Esophagus muscularis mucosa (tissue), 4 donors: ENCODE measurements at regions not wholly inside any gene's neighbourhood (a gene's known extent, or its start where the extent isn't known, plus 50 kb on each side); places are given as distances from the start of the nearest gene placed in this dataset.

Experiments
- DNase-seq: peaks from one replicate; pipeline ENCODE4 v3.0.0-alpha.2; 2017; ENCODE audit errors: extremely low spot score
- H3K27ac ChIP-seq, 4 donors: fragments of 200-600 bp; sonication (generic); replicated peaks in 1 of 4; 1 replicate in 3 of 4; 2 replicates in 1 of 4; pipeline ENCODE4 v1.5.1; 2016 to 2019; ENCODE audit warnings: mild to moderate bottlenecking in 1 of 4
- H3K27me3 ChIP-seq, 4 donors: fragments of 200-600 bp; sonication (generic); one replicate each; pipeline versions ENCODE4 v1.5.1 to v1.6.0; 2016 to 2019
- H3K36me3 ChIP-seq, 4 donors: fragments of 200-600 bp; sonication (generic); one replicate each; pipeline ENCODE4 v1.5.1; 2016 to 2019
- H3K4me1 ChIP-seq, 4 donors: fragments of 200-600 bp; sonication (generic); one replicate each; pipeline ENCODE4 v1.5.1; 2016 to 2019
- H3K4me3 ChIP-seq, 4 donors: fragments of 200-600 bp; sonication (generic); 1 replicate in 2 of 4; 2 replicates in 2 of 4; pipeline ENCODE4 v1.5.1; 2016 to 2019; ENCODE audit warnings: mild to moderate bottlenecking in 4 of 4, moderate library complexity in 1 of 4
- H3K9me3 ChIP-seq, 4 donors: fragments of 200-600 bp; sonication (generic); 1 replicate in 3 of 4; 2 replicates in 1 of 4; pipeline ENCODE4 v1.5.1; 2016 to 2019
- EP300 ChIP-seq: sonication (generic); formaldehyde crosslinking; IDR thresholded peaks from one replicate; pipeline ENCODE4 v1.6.1; 2017; ENCODE audit warnings: antibody characterized with exemption
- POLR2A ChIP-seq: fragments of 450-650 bp; IDR thresholded peaks from one replicate; pipeline ENCODE4 v1.6.1; 2017; ENCODE audit warnings: antibody characterized with exemption, moderate library complexity, mild to moderate bottlenecking, low read depth
- POLR2AphosphoS5 ChIP-seq, 2 donors: sonication (generic); formaldehyde crosslinking; IDR thresholded peaks; one replicate each; pipeline ENCODE4 v1.6.1; 2017; ENCODE audit warnings: antibody characterized with exemption in 2 of 2
- WGBS: methylation state at CpG from one replicate; pipeline ENCODE4 v1.1.5; 2018; 5-methylcytosine and 5-hydroxymethylcytosine counted together
- intact Hi-C: fragments of 100-400 bp; cut with DNase I; formaldehyde crosslinking; loops from one replicate; pipeline ENCODE4 v1.15.1; 2023
- TF ChIP-seq, protein P1 (sequence below), 3 experiments: fragments of 200-600 bp in 2 of 3; fragments of 450-650 bp in 1 of 3; sonication (generic) in 2 of 3; IDR thresholded peaks; one replicate each; pipeline ENCODE4 v1.5.1; 2017 to 2019; ENCODE audit warnings: antibody characterized with exemption in 3 of 3, mild to moderate bottlenecking in 2 of 3, moderate library complexity in 1 of 3

DNA sequence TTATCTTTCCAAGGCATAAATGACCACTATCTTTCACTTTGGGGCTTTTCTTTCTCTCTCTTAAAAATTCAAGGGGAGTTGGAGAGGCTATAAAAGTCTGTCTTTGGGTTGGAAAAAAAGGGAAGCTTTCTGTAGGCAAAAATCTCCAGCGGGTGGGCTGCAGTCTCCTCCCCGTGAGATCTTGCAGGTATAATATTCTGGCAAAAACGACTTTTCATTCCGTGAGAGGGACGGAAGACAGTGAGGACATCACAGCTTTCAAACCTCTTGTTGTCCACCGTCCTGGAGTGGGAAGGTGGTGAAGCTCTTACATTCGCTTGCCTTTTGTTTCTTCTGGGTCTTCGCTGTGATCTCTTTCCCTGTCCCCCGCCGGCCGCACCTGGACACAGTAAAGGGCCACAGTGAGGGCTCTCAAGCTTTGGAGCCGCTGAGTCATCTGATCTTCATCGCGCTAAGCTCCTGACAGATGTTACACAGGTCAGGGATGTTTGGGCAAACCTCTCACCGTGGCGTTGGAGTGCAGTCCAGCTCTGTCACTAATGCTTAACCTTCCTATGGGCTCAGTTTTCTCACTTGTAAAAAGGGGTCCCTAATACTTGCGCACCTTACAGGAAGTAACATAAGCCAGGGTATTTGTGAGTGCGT is 61.9 kb upstream of the MEGF10 start:
- Histone ChIP-seq H3K27ac (peak overlapping the region in 1 of 4 donors; percentile 34), H3K4me3 (peak overlapping the region; percentile 61 to 72 (median 63)), H3K27me3 (no peaks in the 10 kb centered on the region), H3K36me3 (no peaks in the 10 kb centered on the region), H3K4me1 (peaks cover 0 to 20% (median 15%) of the 10 kb centered on the region in 4 donors), H3K9me3 (no peaks in the 10 kb centered on the region)
- no peak for DNase-seq
- intact Hi-C loops, result no loop called here
- WGBS, result 61% methylated on average over 18 of the region's 18 CpGs
- TF ChIP-seq, protein P1, sequence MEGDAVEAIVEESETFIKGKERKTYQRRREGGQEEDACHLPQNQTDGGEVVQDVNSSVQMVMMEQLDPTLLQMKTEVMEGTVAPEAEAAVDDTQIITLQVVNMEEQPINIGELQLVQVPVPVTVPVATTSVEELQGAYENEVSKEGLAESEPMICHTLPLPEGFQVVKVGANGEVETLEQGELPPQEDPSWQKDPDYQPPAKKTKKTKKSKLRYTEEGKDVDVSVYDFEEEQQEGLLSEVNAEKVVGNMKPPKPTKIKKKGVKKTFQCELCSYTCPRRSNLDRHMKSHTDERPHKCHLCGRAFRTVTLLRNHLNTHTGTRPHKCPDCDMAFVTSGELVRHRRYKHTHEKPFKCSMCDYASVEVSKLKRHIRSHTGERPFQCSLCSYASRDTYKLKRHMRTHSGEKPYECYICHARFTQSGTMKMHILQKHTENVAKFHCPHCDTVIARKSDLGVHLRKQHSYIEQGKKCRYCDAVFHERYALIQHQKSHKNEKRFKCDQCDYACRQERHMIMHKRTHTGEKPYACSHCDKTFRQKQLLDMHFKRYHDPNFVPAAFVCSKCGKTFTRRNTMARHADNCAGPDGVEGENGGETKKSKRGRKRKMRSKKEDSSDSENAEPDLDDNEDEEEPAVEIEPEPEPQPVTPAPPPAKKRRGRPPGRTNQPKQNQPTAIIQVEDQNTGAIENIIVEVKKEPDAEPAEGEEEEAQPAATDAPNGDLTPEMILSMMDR (IDR thresholded peaks at IDR 0.05), result no peak
- TF ChIP-seq POLR2AphosphoS5 (IDR thresholded peaks at IDR 0.05) (no peak), EP300 (no peak), POLR2A (no peak)

DNA sequence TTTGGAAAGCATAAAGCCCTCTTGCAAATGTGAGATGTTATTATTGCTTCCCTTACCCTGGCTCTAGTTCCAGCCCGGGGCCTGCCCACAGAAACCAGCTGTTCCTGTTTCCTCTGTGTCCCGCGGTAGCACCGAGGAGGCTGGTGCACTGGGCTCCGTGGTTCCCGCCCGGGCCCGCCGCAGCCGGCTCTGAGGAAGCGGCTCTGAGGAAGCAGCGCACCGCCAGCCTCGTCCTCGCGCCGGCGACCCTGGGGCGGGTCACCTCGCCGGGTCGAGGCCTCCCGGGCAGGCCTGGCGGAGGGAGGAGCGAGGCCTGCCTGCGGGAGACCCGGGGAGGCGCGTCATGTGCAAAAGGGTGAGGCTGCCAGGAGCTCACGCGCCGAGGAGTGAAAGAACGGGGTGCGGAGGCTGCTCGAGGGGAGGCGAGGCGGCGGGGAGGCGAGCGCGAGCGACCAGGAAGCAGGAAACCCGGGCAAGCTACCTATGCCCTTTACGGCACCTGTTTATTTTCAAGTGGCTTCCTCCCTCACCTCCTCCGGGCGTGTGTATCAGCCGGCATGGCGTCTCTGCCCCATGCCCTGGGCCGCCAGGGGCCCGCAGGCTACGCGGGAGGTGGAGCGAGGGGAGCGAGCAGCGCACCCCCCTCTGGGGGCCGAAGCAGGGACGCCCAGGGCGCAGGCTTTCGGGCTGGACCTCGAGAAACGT is 61.3 kb upstream of the MEGF10 start:
- Histone ChIP-seq H3K36me3 (no peaks in the 10 kb centered on the region), H3K9me3 (no peaks in the 10 kb centered on the region), H3K27me3 (no peaks in the 10 kb centered on the region), H3K27ac (peak overlapping the region; percentile 34 to 61 (median 49)), H3K4me1 (peaks cover 0 to 20% (median 15%) of the 10 kb centered on the region in 4 donors), H3K4me3 (peak overlapping the region; percentile 61 to 72 (median 63))
- intact Hi-C loops, result no loop called here
- no peak for DNase-seq
- under 1% methylated on average over 40 of the region's 61 CpGs for WGBS
- TF ChIP-seq EP300 (no peak), POLR2AphosphoS5 (IDR thresholded peaks at IDR 0.05) (no peak), POLR2A (no peak)
- TF ChIP-seq, protein P1 (IDR thresholded peaks at IDR 0.05), result peak in 1 of 3 experiments; percentile 4

DNA sequence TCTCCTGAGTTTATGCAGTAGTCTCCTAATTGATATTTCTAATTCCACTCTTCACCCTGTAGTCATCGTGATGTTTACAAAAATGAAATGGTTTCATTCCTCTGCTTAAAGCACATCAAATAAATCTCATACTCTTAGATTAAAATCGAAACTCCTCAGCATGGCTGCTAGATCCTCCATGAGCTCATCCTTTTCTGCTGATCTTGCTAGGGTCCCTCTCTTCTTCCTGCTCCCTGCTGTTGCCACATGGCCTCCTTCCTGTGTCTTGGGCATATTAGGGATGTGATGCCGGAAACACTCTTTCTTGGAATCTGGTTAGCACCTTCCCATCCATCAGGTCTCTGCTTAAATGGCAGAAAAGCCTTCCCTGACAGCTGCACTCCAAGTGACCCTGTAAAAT is 59.5 kb upstream of the MEGF10 start:
- intact Hi-C loops, result no loop called here
- Histone ChIP-seq H3K4me3 (no peak overlapping the region), H3K27ac (no peak overlapping the region), H3K9me3 (no peaks in the 10 kb centered on the region), H3K36me3 (no peaks in the 10 kb centered on the region), H3K27me3 (no peaks in the 10 kb centered on the region), H3K4me1 (peaks cover 0 to 20% (median 15%) of the 10 kb centered on the region in 4 donors)
- DNase-seq, result no peak
- WGBS, result 93% methylated on average over 3 of the region's 3 CpGs
- TF ChIP-seq, protein P1 (IDR thresholded peaks at IDR 0.05), result no peak
- no peak for TF ChIP-seq POLR2A
- no peak for TF ChIP-seq EP300
- no peak for TF ChIP-seq POLR2AphosphoS5 (IDR thresholded peaks at IDR 0.05)

DNA sequence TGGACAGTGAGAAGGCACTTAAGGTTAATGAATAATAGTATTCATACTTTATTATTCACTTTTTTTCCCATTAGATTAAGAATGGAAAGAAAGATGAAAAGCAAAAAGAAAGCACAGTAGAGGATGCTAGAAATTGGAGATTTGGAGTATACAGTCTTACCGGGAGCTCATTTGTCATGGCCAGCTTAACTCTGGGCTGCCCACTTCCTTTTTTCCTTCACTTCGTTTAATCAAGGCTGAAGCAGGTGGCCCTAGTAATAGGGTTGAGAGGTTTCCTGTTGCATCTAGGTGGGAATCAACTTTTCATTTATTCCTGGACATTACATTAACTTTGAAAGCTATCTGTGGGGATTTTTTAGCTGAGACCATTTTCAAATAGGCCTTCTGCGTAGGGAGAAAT is 57.0 kb upstream of the MEGF10 start:
- intact Hi-C loops, result no loop called here
- Histone ChIP-seq H3K9me3 (no peaks in the 10 kb centered on the region), H3K4me1 (peaks cover 0 to 17% (median 14%) of the 10 kb centered on the region in 4 donors), H3K27ac (no peak overlapping the region), H3K36me3 (no peaks in the 10 kb centered on the region), H3K4me3 (no peak overlapping the region), H3K27me3 (no peaks in the 10 kb centered on the region)
- no peak for DNase-seq
- WGBS, result 81% methylated on average over 3 of the region's 3 CpGs
- TF ChIP-seq EP300 (no peak), POLR2AphosphoS5 (IDR thresholded peaks at IDR 0.05) (no peak)

DNA sequence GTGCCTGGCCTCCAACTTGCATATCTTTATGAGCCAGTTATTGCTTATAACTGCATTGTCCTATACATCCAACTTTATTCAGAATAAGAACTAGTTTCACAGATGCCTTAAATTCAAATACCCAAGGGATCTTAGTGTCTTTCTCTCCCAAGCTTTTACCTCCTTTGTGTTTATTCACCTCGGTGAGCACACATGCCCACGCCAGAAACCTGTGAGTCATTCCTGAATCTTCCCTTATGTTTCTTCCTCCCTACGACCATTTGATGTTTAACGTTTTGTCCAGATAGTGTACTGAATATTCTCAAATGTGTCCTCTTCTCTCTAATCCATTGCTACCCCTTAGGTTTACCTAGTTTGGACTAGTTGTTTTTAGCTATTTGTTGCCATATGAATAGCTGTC is 55.5 kb upstream of the MEGF10 start:
- Histone ChIP-seq H3K36me3 (no peaks in the 10 kb centered on the region), H3K4me3 (no peak overlapping the region), H3K4me1 (peaks cover 0 to 1% (median 0%) of the 10 kb centered on the region in 4 donors), H3K9me3 (no peaks in the 10 kb centered on the region), H3K27ac (no peak overlapping the region), H3K27me3 (no peaks in the 10 kb centered on the region)
- intact Hi-C loops, result no loop called here
- no peak for TF ChIP-seq EP300
- TF ChIP-seq POLR2A, result no peak
- TF ChIP-seq, protein P1 (IDR thresholded peaks at IDR 0.05), result no peak
- no peak for TF ChIP-seq POLR2AphosphoS5 (IDR thresholded peaks at IDR 0.05)
- DNase-seq, result no peak
- WGBS, result 88% methylated on average over 4 of the region's 4 CpGs
